IMR-90 (cell line): ENCODE measurements at regions not wholly inside any gene's neighbourhood (a gene's known extent, or its start where the extent isn't known, plus 50 kb on each side); places are given as distances from the start of the nearest gene placed in this dataset.

ENCODE experiments used
- BHLHE40 ChIP-seq: fragments of 150-350 bp; IDR thresholded peaks from 2 replicates; pipeline ENCODE4 v1.6.1; 2016; ENCODE audit warnings: mild to moderate bottlenecking, low read depth, low read length
- CEBPB ChIP-seq: IDR thresholded peaks from 2 replicates; pipeline ENCODE4 v1.6.1; 2012; ENCODE audit warnings: low read depth, low read length, improper control_type of control experiment
- CHD1 ChIP-seq: IDR thresholded peaks from 2 replicates; pipeline ENCODE4 v1.6.1; 2012; ENCODE audit warnings: low read depth, low read length, improper control_type of control experiment
- CTCF ChIP-seq: conservative IDR thresholded peaks from 2 replicates; pipeline ENCODE4 v1.5.1; 2012; ENCODE audit warnings: mild to moderate bottlenecking, low read depth, low read length, improper control_type of control experiment
- ELK1 ChIP-seq: fragments of 150-350 bp; IDR thresholded peaks from 2 replicates; pipeline ENCODE4 v1.6.1; 2016; ENCODE audit warnings: low read depth, mild to moderate bottlenecking, low read length, moderate library complexity, borderline replicate concordance
- MAFK ChIP-seq: IDR thresholded peaks from 2 replicates; pipeline ENCODE4 v1.6.1; 2012; ENCODE audit warnings: low read depth, low read length, improper control_type of control experiment
- MXI1 ChIP-seq: IDR thresholded peaks from 2 replicates; pipeline ENCODE4 v1.6.1; 2012; ENCODE audit warnings: low read depth, mild to moderate bottlenecking, low read length, moderate library complexity, borderline replicate concordance
- NFE2L2 ChIP-seq: fragments of 150-350 bp; IDR thresholded peaks from 2 replicates; pipeline ENCODE4 v1.6.1; 2016; ENCODE audit warnings: low read depth, mild to moderate bottlenecking, low read length
- POLR2A ChIP-seq: IDR thresholded peaks from 2 replicates; pipeline ENCODE4 v1.6.1; 2012; ENCODE audit warnings: mild to moderate bottlenecking, low read depth, low read length
- RAD21 ChIP-seq: IDR thresholded peaks from 2 replicates; pipeline ENCODE4 v1.6.1; 2012; ENCODE audit warnings: low read length, improper control_type of control experiment
- RCOR1 ChIP-seq: IDR thresholded peaks from 2 replicates; pipeline ENCODE4 v1.6.1; 2012; ENCODE audit warnings: mild to moderate bottlenecking, low read length, improper control_type of control experiment; ENCODE audit not compliant: insufficient replicate concordance
- RFX5 ChIP-seq: IDR thresholded peaks from 2 replicates; pipeline ENCODE4 v1.8.0; 2012; ENCODE audit warnings: low read depth, mild to moderate bottlenecking, low read length, moderate library complexity
- SMC3 ChIP-seq: fragments of 150-350 bp; IDR thresholded peaks from 2 replicates; pipeline ENCODE4 v1.6.1; 2016; ENCODE audit warnings: low read depth, mild to moderate bottlenecking, antibody characterized with exemption, low read length, moderate library complexity
- USF2 ChIP-seq: fragments of 150-350 bp; IDR thresholded peaks from 2 replicates; pipeline ENCODE4 v1.6.1; 2017; ENCODE audit warnings: mild to moderate bottlenecking, antibody characterized with exemption, low read length, low read depth

GRCh38 chrX:40227125-40227524, 129.4 kb upstream of the BCOR start:
- TF ChIP-seq USF2, result no peak
- TF ChIP-seq CTCF, result no peak
- TF ChIP-seq SMC3, result no peak
- no peak for TF ChIP-seq CEBPB
- TF ChIP-seq RCOR1, result no peak
- TF ChIP-seq POLR2A, result no peak
- no peak for TF ChIP-seq BHLHE40
- no peak for TF ChIP-seq CHD1
- no peak for TF ChIP-seq MXI1
- no peak for TF ChIP-seq RFX5
- TF ChIP-seq NFE2L2, result no peak
- TF ChIP-seq RAD21, result no peak
- no peak for TF ChIP-seq MAFK
- no peak for TF ChIP-seq ELK1
